Lower leg skin (tissue), 3 donors: ENCODE measurements at regions not wholly inside any gene's neighbourhood (a gene's known extent, or its start where the extent isn't known, plus 50 kb on each side); places are given as distances from the start of the nearest gene placed in this dataset.

Experiments used
- POLR2A ChIP-seq, 2 donors: fragments of 450-650 bp; IDR thresholded peaks; one replicate each; pipeline ENCODE4 v1.6.1; 2016 to 2017; ENCODE audit warnings: antibody characterized with exemption in 2 of 2, mild to moderate bottlenecking in 1 of 2, moderate library complexity in 1 of 2
- TF ChIP-seq, protein P1 (sequence below), 3 donors: fragments of 450-650 bp; IDR thresholded peaks; one replicate each; pipeline ENCODE4 v1.5.1; 2016; ENCODE audit warnings: antibody characterized with exemption in 3 of 3, mild to moderate bottlenecking in 3 of 3, moderate library complexity in 2 of 3

DNA sequence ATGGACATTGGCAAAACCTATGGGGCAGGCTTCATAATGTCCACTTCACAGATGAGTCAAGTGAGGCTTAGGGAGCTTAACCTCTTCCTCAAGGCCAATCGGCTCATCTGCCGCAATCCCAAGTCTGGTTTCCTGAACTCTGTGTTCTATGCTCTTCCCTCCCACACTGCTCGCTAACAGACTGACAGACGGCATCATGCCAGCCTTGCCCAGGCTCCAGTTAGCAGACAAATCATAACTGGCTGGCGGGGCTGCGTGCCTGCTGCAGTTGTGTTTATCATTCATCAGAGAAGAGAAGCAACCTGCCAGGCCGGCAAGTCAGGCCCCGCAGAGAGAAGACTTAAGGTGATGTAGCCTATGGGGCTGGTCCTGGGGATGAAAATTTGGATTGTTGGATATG is 216.2 kb upstream of the ASIC2 start:
- no peak for TF ChIP-seq POLR2A (IDR thresholded peaks at IDR 0.05)
- TF ChIP-seq, protein P1, sequence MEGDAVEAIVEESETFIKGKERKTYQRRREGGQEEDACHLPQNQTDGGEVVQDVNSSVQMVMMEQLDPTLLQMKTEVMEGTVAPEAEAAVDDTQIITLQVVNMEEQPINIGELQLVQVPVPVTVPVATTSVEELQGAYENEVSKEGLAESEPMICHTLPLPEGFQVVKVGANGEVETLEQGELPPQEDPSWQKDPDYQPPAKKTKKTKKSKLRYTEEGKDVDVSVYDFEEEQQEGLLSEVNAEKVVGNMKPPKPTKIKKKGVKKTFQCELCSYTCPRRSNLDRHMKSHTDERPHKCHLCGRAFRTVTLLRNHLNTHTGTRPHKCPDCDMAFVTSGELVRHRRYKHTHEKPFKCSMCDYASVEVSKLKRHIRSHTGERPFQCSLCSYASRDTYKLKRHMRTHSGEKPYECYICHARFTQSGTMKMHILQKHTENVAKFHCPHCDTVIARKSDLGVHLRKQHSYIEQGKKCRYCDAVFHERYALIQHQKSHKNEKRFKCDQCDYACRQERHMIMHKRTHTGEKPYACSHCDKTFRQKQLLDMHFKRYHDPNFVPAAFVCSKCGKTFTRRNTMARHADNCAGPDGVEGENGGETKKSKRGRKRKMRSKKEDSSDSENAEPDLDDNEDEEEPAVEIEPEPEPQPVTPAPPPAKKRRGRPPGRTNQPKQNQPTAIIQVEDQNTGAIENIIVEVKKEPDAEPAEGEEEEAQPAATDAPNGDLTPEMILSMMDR (IDR thresholded peaks at IDR 0.05) = no peak
